Thyroid gland (tissue), 4 donors: ENCODE measurements at regions not wholly inside any gene's neighbourhood (a gene's known extent, or its start where the extent isn't known, plus 50 kb on each side); places are given as distances from the start of the nearest gene placed in this dataset.

Source experiments
- POLR2A ChIP-seq, 2 donors: fragments of 450-650 bp; IDR thresholded peaks; one replicate each; pipeline ENCODE4 v1.6.1; 2017; ENCODE audit warnings: antibody characterized with exemption in 2 of 2, mild to moderate bottlenecking in 2 of 2, moderate library complexity in 1 of 2
- TF ChIP-seq, protein P1 (sequence below), 6 experiments: fragments of 200-600 bp in 3 of 6; fragments of 450-650 bp in 3 of 6; sonication (generic) in 3 of 6; IDR thresholded peaks; one replicate each; pipeline ENCODE4 v1.5.1; 2016 to 2019; ENCODE audit warnings: antibody characterized with exemption in 6 of 6, mild to moderate bottlenecking in 2 of 6, inconsistent platforms in 1 of 6, moderate library complexity in 1 of 6

DNA sequence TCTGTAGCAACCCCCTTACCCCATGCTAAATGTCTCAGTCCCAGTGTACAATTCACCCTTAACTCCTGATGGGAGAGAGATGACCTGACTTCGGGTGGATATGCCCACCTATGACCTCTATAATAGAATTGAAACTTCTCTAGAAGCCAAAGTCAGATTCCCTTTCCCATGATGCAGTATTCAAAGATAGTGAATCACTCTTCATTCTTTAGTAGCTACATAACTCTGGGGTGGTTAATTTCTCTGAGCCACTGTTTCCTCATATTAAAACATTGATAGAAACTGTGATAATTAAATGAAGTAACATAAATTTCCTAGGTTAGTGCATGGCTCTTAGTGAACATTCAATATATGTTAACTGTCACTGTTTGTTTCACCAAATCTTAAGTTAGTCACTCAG, 500.4 kb downstream of the COL12A1 start:
- TF ChIP-seq POLR2A (IDR thresholded peaks at IDR 0.05) = no peak
- TF ChIP-seq, protein P1, sequence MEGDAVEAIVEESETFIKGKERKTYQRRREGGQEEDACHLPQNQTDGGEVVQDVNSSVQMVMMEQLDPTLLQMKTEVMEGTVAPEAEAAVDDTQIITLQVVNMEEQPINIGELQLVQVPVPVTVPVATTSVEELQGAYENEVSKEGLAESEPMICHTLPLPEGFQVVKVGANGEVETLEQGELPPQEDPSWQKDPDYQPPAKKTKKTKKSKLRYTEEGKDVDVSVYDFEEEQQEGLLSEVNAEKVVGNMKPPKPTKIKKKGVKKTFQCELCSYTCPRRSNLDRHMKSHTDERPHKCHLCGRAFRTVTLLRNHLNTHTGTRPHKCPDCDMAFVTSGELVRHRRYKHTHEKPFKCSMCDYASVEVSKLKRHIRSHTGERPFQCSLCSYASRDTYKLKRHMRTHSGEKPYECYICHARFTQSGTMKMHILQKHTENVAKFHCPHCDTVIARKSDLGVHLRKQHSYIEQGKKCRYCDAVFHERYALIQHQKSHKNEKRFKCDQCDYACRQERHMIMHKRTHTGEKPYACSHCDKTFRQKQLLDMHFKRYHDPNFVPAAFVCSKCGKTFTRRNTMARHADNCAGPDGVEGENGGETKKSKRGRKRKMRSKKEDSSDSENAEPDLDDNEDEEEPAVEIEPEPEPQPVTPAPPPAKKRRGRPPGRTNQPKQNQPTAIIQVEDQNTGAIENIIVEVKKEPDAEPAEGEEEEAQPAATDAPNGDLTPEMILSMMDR (IDR thresholded peaks at IDR 0.05) = no peak
